Naive thymus-derived CD8-positive, alpha-beta T cell (primary cell): ENCODE measurements at regions not wholly inside any gene's neighbourhood (a gene's known extent, or its start where the extent isn't known, plus 50 kb on each side); places are given as distances from the start of the nearest gene placed in this dataset.

ENCODE experiments used
- ATAC-seq, 2 donors: fragments of 150-1000 bp; cut with Tn5 transposase in 1 of 2; sonication (Bioruptor Pico), chemical (Tn5 transposase) in 1 of 2; 1 replicate in 1 of 2; 2 replicates in 1 of 2; pipeline ENCODE4 v1.10.0; 2021; ENCODE audit warnings: mild to moderate bottlenecking in 2 of 2, moderate library complexity in 2 of 2
- POLR2A ChIA-PET: fragments of 350-600 bp; sonication (Branson Sonifier 250); formaldehyde crosslinking; loops from one replicate; lab custom pipeline; 2021; ENCODE audit warnings: antibody characterized with exemption; lab: Charles Lee
- DNase-seq, 10 donors: peaks; one replicate each; pipeline versions ENCODE4 v3.0.0 to v3.0.0-alpha.2; 2020 to 2022
- H3K27ac Mint-ChIP-seq, 10 donors: one replicate each; pipeline ENCODE4 v1.8.0; 2020 to 2022; ENCODE audit warnings: mild to moderate bottlenecking in 10 of 10, mixed read lengths in 10 of 10, moderate library complexity in 4 of 10, inconsistent platforms in 1 of 10
- H3K27me3 Mint-ChIP-seq, 5 donors: one replicate each; pipeline ENCODE4 v1.8.0; 2021 to 2022; ENCODE audit warnings: mixed read lengths in 5 of 5
- H3K36me3 Mint-ChIP-seq, 3 donors: one replicate each; pipeline ENCODE4 v1.8.0; 2020 to 2022; ENCODE audit warnings: mixed read lengths in 3 of 3, mild to moderate bottlenecking in 2 of 3, inconsistent platforms in 1 of 3
- H3K4me1 Mint-ChIP-seq, 4 donors: one replicate each; pipeline ENCODE4 v1.8.0; 2021 to 2022; ENCODE audit warnings: mixed read lengths in 4 of 4
- H3K4me3 Mint-ChIP-seq, 10 donors: one replicate each; pipeline ENCODE4 v1.8.0; 2020 to 2022; ENCODE audit warnings: mild to moderate bottlenecking in 10 of 10, mixed read lengths in 10 of 10, moderate library complexity in 6 of 10, inconsistent platforms in 1 of 10
- H3K9me3 Mint-ChIP-seq, 9 donors: one replicate each; pipeline ENCODE4 v1.8.0; 2020 to 2022; ENCODE audit warnings: mixed read lengths in 9 of 9, mild to moderate bottlenecking in 3 of 9, inconsistent platforms in 1 of 9, moderate library complexity in 1 of 9

GRCh38 chr1:239954836-239955235, 136.8 kb upstream of the FMN2 start:
- DNase-seq (no peak), ATAC-seq (no peak)
- POLR2A ChIA-PET, result no interaction called here
- H3K9me3 Mint-ChIP-seq, result peaks cover 0 to 4% (median 0%) of the 10 kb centered on the region in 9 donors
- peaks cover 0 to 43% (median 8%) of the 10 kb centered on the region in 5 donors for H3K27me3 Mint-ChIP-seq
- H3K27ac Mint-ChIP-seq, result no peak overlapping the region
- H3K36me3 Mint-ChIP-seq, result no peaks in the 10 kb centered on the region
- no peak overlapping the region for H3K4me3 Mint-ChIP-seq
- peaks cover 0 to 2% (median 0%) of the 10 kb centered on the region in 4 donors for H3K4me1 Mint-ChIP-seq

GRCh38 chr1:239955431-239955830, 136.3 kb upstream of the FMN2 start:
- POLR2A ChIA-PET, result no interaction called here
- DNase-seq, result no peak
- no peak for ATAC-seq
- H3K9me3 Mint-ChIP-seq, result peaks cover 0 to 4% (median 0%) of the 10 kb centered on the region in 9 donors
- H3K4me1 Mint-ChIP-seq, result peaks cover 0 to 2% (median 0%) of the 10 kb centered on the region in 4 donors
- peaks cover 0 to 43% (median 6%) of the 10 kb centered on the region in 5 donors for H3K27me3 Mint-ChIP-seq
- no peak overlapping the region for H3K27ac Mint-ChIP-seq
- no peaks in the 10 kb centered on the region for H3K36me3 Mint-ChIP-seq
- H3K4me3 Mint-ChIP-seq, result no peak overlapping the region

- Mint-ChIP-seq H3K4me3 (no peak overlapping the region), H3K36me3 (no peaks in the 10 kb centered on the region), H3K27ac (no peak overlapping the region), H3K4me1 (peaks cover 0 to 2% (median 0%) of the 10 kb centered on the region in 4 donors), H3K27me3 (peaks cover 0 to 43% (median 5%) of the 10 kb centered on the region in 5 donors), H3K9me3 (peaks cover 0 to 4% (median 0%) of the 10 kb centered on the region in 9 donors)
- ATAC-seq (no peak), DNase-seq (no peak)
- POLR2A ChIA-PET, result no interaction called here
Measured at GRCh38 chr1:239956263-239956662, 135.4 kb upstream of the FMN2 start.

- H3K4me3 Mint-ChIP-seq, result no peak overlapping the region
- ATAC-seq (no peak), DNase-seq (no peak)
- H3K36me3 Mint-ChIP-seq, result no peaks in the 10 kb centered on the region
- H3K27me3 Mint-ChIP-seq, result peaks cover 0 to 41% (median 8%) of the 10 kb centered on the region in 5 donors
- H3K27ac Mint-ChIP-seq, result no peak overlapping the region
- POLR2A ChIA-PET, result no interaction called here
- peaks cover 0 to 2% (median 0%) of the 10 kb centered on the region in 4 donors for H3K4me1 Mint-ChIP-seq
- peaks cover 0 to 4% (median 0%) of the 10 kb centered on the region in 9 donors for H3K9me3 Mint-ChIP-seq
Measured at GRCh38 chr1:239958063-239958462, 133.6 kb upstream of the FMN2 start.

- Mint-ChIP-seq H3K9me3 (peaks cover 0 to 4% (median 0%) of the 10 kb centered on the region in 9 donors), H3K36me3 (no peaks in the 10 kb centered on the region), H3K27me3 (peaks cover 0 to 24% (median 11%) of the 10 kb centered on the region in 5 donors), H3K4me1 (no peaks in the 10 kb centered on the region), H3K27ac (no peak overlapping the region), H3K4me3 (no peak overlapping the region)
- POLR2A ChIA-PET, result no interaction called here
- ATAC-seq (no peak), DNase-seq (no peak)
Measured at GRCh38 chr1:239960366-239960765, 131.3 kb upstream of the FMN2 start.

- no peak overlapping the region for H3K4me3 Mint-ChIP-seq
- peaks cover 0 to 2% (median 0%) of the 10 kb centered on the region in 9 donors for H3K9me3 Mint-ChIP-seq
- no peak overlapping the region for H3K27ac Mint-ChIP-seq
- no peaks in the 10 kb centered on the region for H3K4me1 Mint-ChIP-seq
- DNase-seq (no peak), ATAC-seq (no peak)
- no peaks in the 10 kb centered on the region for H3K36me3 Mint-ChIP-seq
- POLR2A ChIA-PET, result no interaction called here
- peaks cover 2 to 19% (median 10%) of the 10 kb centered on the region in 5 donors for H3K27me3 Mint-ChIP-seq
Measured at GRCh38 chr1:239963856-239964255, 127.8 kb upstream of the FMN2 start.

GRCh38 chr1:239976130-239976968, 115.3 kb upstream of the FMN2 start:
- DNase-seq (peak in 8 of 10 donors; percentile 12 to 38 (median 23)), ATAC-seq (no peak)
- Mint-ChIP-seq H3K36me3 (peaks cover 0 to 23% (median 0%) of the 10 kb centered on the region in 3 donors), H3K27me3 (peaks cover 4 to 13% (median 7%) of the 10 kb centered on the region in 5 donors), H3K9me3 (peaks cover 0 to 35% (median 20%) of the 10 kb centered on the region in 9 donors), H3K4me1 (peaks cover 0 to 2% (median 0%) of the 10 kb centered on the region in 4 donors), H3K4me3 (no peak overlapping the region), H3K27ac (no peak overlapping the region)
- POLR2A ChIA-PET, result no interaction called here

- H3K27ac Mint-ChIP-seq, result no peak overlapping the region
- H3K9me3 Mint-ChIP-seq, result peaks cover 0 to 42% (median 23%) of the 10 kb centered on the region in 9 donors
- DNase-seq, result no peak
- H3K4me3 Mint-ChIP-seq, result no peak overlapping the region
- peaks cover 0 to 31% (median 0%) of the 10 kb centered on the region in 3 donors for H3K36me3 Mint-ChIP-seq
- POLR2A ChIA-PET, result no interaction called here
- no peak for ATAC-seq
- H3K4me1 Mint-ChIP-seq, result peaks cover 0 to 2% (median 0%) of the 10 kb centered on the region in 4 donors
- peaks cover 2 to 8% (median 4%) of the 10 kb centered on the region in 5 donors for H3K27me3 Mint-ChIP-seq
Measured at GRCh38 chr1:239977416-239977815, 114.3 kb upstream of the FMN2 start.

GRCh38 chr1:239979456-239979855, 112.2 kb upstream of the FMN2 start:
- no peak for DNase-seq
- POLR2A ChIA-PET, result no interaction called here
- Mint-ChIP-seq H3K4me3 (no peak overlapping the region), H3K27me3 (peaks cover 2 to 8% (median 7%) of the 10 kb centered on the region in 5 donors), H3K9me3 (peaks cover 0 to 62% (median 41%) of the 10 kb centered on the region in 9 donors), H3K36me3 (peaks cover 0 to 50% (median 0%) of the 10 kb centered on the region in 3 donors), H3K27ac (no peak overlapping the region), H3K4me1 (peaks cover 0 to 2% (median 0%) of the 10 kb centered on the region in 4 donors)
- ATAC-seq, result no peak

GRCh38 chr1:239982762-239983161, 108.9 kb upstream of the FMN2 start:
- DNase-seq (no peak), ATAC-seq (no peak)
- H3K9me3 Mint-ChIP-seq, result peaks cover 10 to 89% (median 60%) of the 10 kb centered on the region in 9 donors
- peaks cover 0 to 5% (median 2%) of the 10 kb centered on the region in 5 donors for H3K27me3 Mint-ChIP-seq
- no peaks in the 10 kb centered on the region for H3K4me1 Mint-ChIP-seq
- no peak overlapping the region for H3K27ac Mint-ChIP-seq
- POLR2A ChIA-PET, result no interaction called here
- H3K4me3 Mint-ChIP-seq, result no peak overlapping the region
- H3K36me3 Mint-ChIP-seq, result peaks cover 0 to 66% (median 4%) of the 10 kb centered on the region in 3 donors

GRCh38 chr1:239985044-239985443, 106.6 kb upstream of the FMN2 start:
- POLR2A ChIA-PET, result no interaction called here
- ATAC-seq (no peak), DNase-seq (no peak)
- Mint-ChIP-seq H3K27ac (no peak overlapping the region), H3K4me3 (no peak overlapping the region), H3K9me3 (peaks cover 10 to 80% (median 47%) of the 10 kb centered on the region in 9 donors), H3K27me3 (peaks cover 0 to 8% (median 2%) of the 10 kb centered on the region in 5 donors), H3K4me1 (no peaks in the 10 kb centered on the region), H3K36me3 (peaks cover 0 to 61% (median 4%) of the 10 kb centered on the region in 3 donors)

GRCh38 chr1:239987103-239987745, 104.5 kb upstream of the FMN2 start:
- no peak overlapping the region for H3K4me3 Mint-ChIP-seq
- no peak overlapping the region for H3K27ac Mint-ChIP-seq
- H3K4me1 Mint-ChIP-seq, result no peaks in the 10 kb centered on the region
- H3K9me3 Mint-ChIP-seq, result peaks cover 10 to 68% (median 41%) of the 10 kb centered on the region in 9 donors
- ATAC-seq (no peak), DNase-seq (no peak)
- POLR2A ChIA-PET, result no interaction called here
- H3K27me3 Mint-ChIP-seq, result peaks cover 6 to 18% (median 12%) of the 10 kb centered on the region in 5 donors
- peaks cover 4 to 46% (median 4%) of the 10 kb centered on the region in 3 donors for H3K36me3 Mint-ChIP-seq

- Mint-ChIP-seq H3K27me3 (peaks cover 18 to 37% (median 19%) of the 10 kb centered on the region in 5 donors), H3K27ac (no peak overlapping the region), H3K9me3 (peaks cover 7 to 40% (median 19%) of the 10 kb centered on the region in 9 donors), H3K4me3 (no peak overlapping the region), H3K36me3 (peaks cover 2 to 24% (median 4%) of the 10 kb centered on the region in 3 donors), H3K4me1 (no peaks in the 10 kb centered on the region)
- POLR2A ChIA-PET, result no interaction called here
- DNase-seq, result no peak
- ATAC-seq, result no peak
Measured at GRCh38 chr1:239989990-239990389, 101.7 kb upstream of the FMN2 start.
